Trophoblast cell (in vitro differentiated cells and primary cell): ENCODE measurements at regions not wholly inside any gene's neighbourhood (a gene's known extent, or its start where the extent isn't known, plus 50 kb on each side); places are given as distances from the start of the nearest gene placed in this dataset.

Experiments used
- DNase-seq, 2 donors: peaks; one replicate each; pipeline ENCODE4 v3.0.0-alpha.2; 2016
- H2AFZ ChIP-seq: 2 replicates; pipeline ENCODE4 v1.6.1; 2013; ENCODE audit warnings: low read length, moderate library complexity, mild to moderate bottlenecking; ENCODE audit not compliant: insufficient read depth, poor library complexity
- H2AK5ac ChIP-seq: 2 replicates; pipeline ENCODE4 v1.6.1; 2013; ENCODE audit warnings: mild to moderate bottlenecking, low read length
- H2BK120ac ChIP-seq: 2 replicates; pipeline ENCODE4 v1.6.1; 2013; ENCODE audit warnings: low read length, mild to moderate bottlenecking, moderate library complexity; ENCODE audit not compliant: insufficient read depth, poor library complexity
- H2BK12ac ChIP-seq: 2 replicates; pipeline ENCODE4 v1.6.1; 2013; ENCODE audit warnings: mild to moderate bottlenecking, low read length, moderate library complexity
- H2BK5ac ChIP-seq: 2 replicates; pipeline ENCODE4 v1.6.1; 2013; ENCODE audit warnings: low read length, low read depth, moderate library complexity, mild to moderate bottlenecking; ENCODE audit not compliant: poor library complexity
- H3K14ac ChIP-seq: 2 replicates; pipeline ENCODE4 v1.6.1; 2013; ENCODE audit warnings: mild to moderate bottlenecking, low read length
- H3K18ac ChIP-seq: 2 replicates; pipeline ENCODE4 v1.6.1; 2013; ENCODE audit warnings: mild to moderate bottlenecking, low read length
- H3K23ac ChIP-seq: 2 replicates; pipeline ENCODE4 v1.6.1; 2013; ENCODE audit warnings: low read length
- H3K27ac ChIP-seq: 2 replicates; pipeline ENCODE4 v1.5.1; 2013; ENCODE audit warnings: low read depth, mild to moderate bottlenecking, inconsistent platforms, low read length, moderate library complexity
- H3K27me3 ChIP-seq: 2 replicates; pipeline ENCODE4 v1.6.1; 2013; ENCODE audit warnings: inconsistent platforms, mild to moderate bottlenecking, low read length, moderate library complexity; ENCODE audit not compliant: insufficient read depth
- H3K36me3 ChIP-seq, 2 experiments: 1 replicate in 1 of 2; 2 replicates in 1 of 2; pipeline ENCODE4 v1.6.1; 2013; ENCODE audit warnings: low read length in 2 of 2, mild to moderate bottlenecking in 2 of 2, moderate library complexity in 1 of 2; ENCODE audit not compliant: insufficient read depth in 2 of 2, control insufficient read depth in 1 of 2
- H3K4ac ChIP-seq: 2 replicates; pipeline ENCODE4 v1.6.1; 2013; ENCODE audit warnings: low read depth, mild to moderate bottlenecking, low read length, moderate library complexity
- H3K4me1 ChIP-seq, 2 experiments: 1 replicate in 1 of 2; 2 replicates in 1 of 2; pipeline ENCODE4 v1.6.1; 2013; ENCODE audit warnings: low read length in 2 of 2, mild to moderate bottlenecking in 2 of 2, moderate library complexity in 1 of 2; ENCODE audit not compliant: insufficient read depth in 2 of 2, control insufficient read depth in 1 of 2
- H3K4me2 ChIP-seq: 2 replicates; pipeline ENCODE4 v1.6.1; 2013; ENCODE audit warnings: inconsistent platforms, mild to moderate bottlenecking, low read length, moderate library complexity
- H3K4me3 ChIP-seq: 2 replicates; pipeline ENCODE4 v1.5.1; 2013; ENCODE audit warnings: mild to moderate bottlenecking, low read depth, low read length, inconsistent platforms
- H3K79me1 ChIP-seq: one replicate; pipeline ENCODE4 v1.6.1; 2013; ENCODE audit warnings: low read length
- H3K79me2 ChIP-seq: 2 replicates; pipeline ENCODE4 v1.6.1; 2013; ENCODE audit warnings: low read length, mild to moderate bottlenecking; ENCODE audit not compliant: control insufficient read depth, insufficient read depth, poor library complexity
- H3K9ac ChIP-seq: 2 replicates; pipeline ENCODE4 v1.6.1; 2013; ENCODE audit warnings: mild to moderate bottlenecking, low read length
- H3K9me3 ChIP-seq: 2 replicates; pipeline ENCODE4 v1.6.1; 2013; ENCODE audit warnings: low read depth, mild to moderate bottlenecking, control low read depth, inconsistent platforms, low read length; ENCODE audit not compliant: insufficient read depth
- H4K12ac ChIP-seq: 2 replicates; pipeline ENCODE4 v1.6.1; 2013; ENCODE audit warnings: low read depth, mild to moderate bottlenecking, low read length, moderate library complexity
- H4K8ac ChIP-seq: 2 replicates; pipeline ENCODE4 v1.6.1; 2013; ENCODE audit warnings: low read depth, mild to moderate bottlenecking, low read length, moderate library complexity
- H4K91ac ChIP-seq: one replicate; pipeline ENCODE4 v1.6.1; 2013; ENCODE audit warnings: low read depth, mild to moderate bottlenecking, low read length, moderate library complexity
- WGBS: extraction: QIAGEN DNeasy Blood & Tissue Kit; methylation state at CpG from one replicate; pipeline ENCODE4 v1.1.7; 2013; ENCODE audit warnings: missing lambda C conversion rate; ENCODE audit not compliant: insufficient read length, insufficient coverage; ENCODE audit errors: extremely low coverage; 5-methylcytosine and 5-hydroxymethylcytosine counted together

- H3K79me2 ChIP-seq, result no peaks in the 10 kb centered on the region
- no peaks in the 10 kb centered on the region for H3K4me1 ChIP-seq
- no peaks in the 10 kb centered on the region for H3K27me3 ChIP-seq
- H3K14ac ChIP-seq, result no peak overlapping the region
- no peak overlapping the region for H2BK5ac ChIP-seq
- no peak overlapping the region for H2AK5ac ChIP-seq
- H3K36me3 ChIP-seq, result no peaks in the 10 kb centered on the region
- no peak overlapping the region for H4K8ac ChIP-seq
- no peak overlapping the region for H3K9ac ChIP-seq
- H4K12ac ChIP-seq, result no peak overlapping the region
- no CpG with 5 or more reads among the region's 6 CpGs for WGBS
- no peak overlapping the region for H3K23ac ChIP-seq
- no peak overlapping the region for H4K91ac ChIP-seq
- H2BK120ac ChIP-seq, result no peak overlapping the region
- H2AFZ ChIP-seq, result no peak overlapping the region
- no peak overlapping the region for H3K4me2 ChIP-seq
- no peak overlapping the region for H3K27ac ChIP-seq
- H3K18ac ChIP-seq, result no peak overlapping the region
- DNase-seq, result no peak
- no peak overlapping the region for H2BK12ac ChIP-seq
- no peak overlapping the region for H3K4me3 ChIP-seq
- H3K4ac ChIP-seq, result no peak overlapping the region
- H3K9me3 ChIP-seq, result no peaks in the 10 kb centered on the region
- no peaks in the 10 kb centered on the region for H3K79me1 ChIP-seq
These were observed 152.4 kb downstream of the BRMS1L start for GRCh38 chr14:35978561-35978960.

GRCh38 chr14:35975814-35976213 lies 149.7 kb downstream of the BRMS1L start:
- H3K4ac ChIP-seq, result no peak overlapping the region
- no peaks in the 10 kb centered on the region for H3K79me1 ChIP-seq
- no peaks in the 10 kb centered on the region for H3K27me3 ChIP-seq
- no peak overlapping the region for H3K14ac ChIP-seq
- DNase-seq, result no peak
- H4K12ac ChIP-seq, result no peak overlapping the region
- no peak overlapping the region for H2BK12ac ChIP-seq
- no peak overlapping the region for H3K4me3 ChIP-seq
- H3K9ac ChIP-seq, result no peak overlapping the region
- no peak overlapping the region for H2AK5ac ChIP-seq
- H3K23ac ChIP-seq, result no peak overlapping the region
- H3K9me3 ChIP-seq, result no peaks in the 10 kb centered on the region
- no peaks in the 10 kb centered on the region for H3K36me3 ChIP-seq
- no peak overlapping the region for H4K91ac ChIP-seq
- no peaks in the 10 kb centered on the region for H3K79me2 ChIP-seq
- H2BK120ac ChIP-seq, result no peak overlapping the region
- H3K27ac ChIP-seq, result no peak overlapping the region
- H3K4me2 ChIP-seq, result no peak overlapping the region
- no CpG with 5 or more reads among the region's 4 CpGs for WGBS
- H2AFZ ChIP-seq, result no peak overlapping the region
- no peak overlapping the region for H4K8ac ChIP-seq
- no peak overlapping the region for H3K18ac ChIP-seq
- H2BK5ac ChIP-seq, result no peak overlapping the region
- no peaks in the 10 kb centered on the region for H3K4me1 ChIP-seq

- Histone ChIP-seq H3K79me1 (no peaks in the 10 kb centered on the region), H2BK120ac (no peak overlapping the region), H3K27me3 (no peaks in the 10 kb centered on the region), H2BK12ac (no peak overlapping the region), H3K4me3 (no peak overlapping the region), H3K27ac (no peak overlapping the region), H3K36me3 (no peaks in the 10 kb centered on the region), H4K8ac (no peak overlapping the region), H3K18ac (no peak overlapping the region), H2AFZ (no peak overlapping the region), H3K23ac (no peak overlapping the region), H3K4me2 (no peak overlapping the region), H3K79me2 (no peaks in the 10 kb centered on the region), H3K9me3 (no peaks in the 10 kb centered on the region), H4K91ac (no peak overlapping the region), H3K4me1 (no peaks in the 10 kb centered on the region), H3K4ac (no peak overlapping the region), H3K14ac (no peak overlapping the region), H4K12ac (no peak overlapping the region), H3K9ac (no peak overlapping the region), H2AK5ac (no peak overlapping the region), H2BK5ac (no peak overlapping the region)
- WGBS, result no CpG with 5 or more reads among the region's 1 CpG
- DNase-seq, result no peak
These were observed 147.6 kb downstream of the BRMS1L start for GRCh38 chr14:35973770-35974169.

GRCh38 chr14:35971965-35972630 lies 146.0 kb downstream of the BRMS1L start:
- Histone ChIP-seq H3K4me3 (no peak overlapping the region), H2BK5ac (no peak overlapping the region), H2AFZ (no peak overlapping the region), H3K9ac (no peak overlapping the region), H3K27ac (no peak overlapping the region), H3K23ac (no peak overlapping the region), H3K36me3 (no peaks in the 10 kb centered on the region), H3K4me2 (no peak overlapping the region), H3K4ac (no peak overlapping the region), H3K18ac (no peak overlapping the region), H3K79me2 (no peaks in the 10 kb centered on the region), H2BK12ac (no peak overlapping the region), H3K27me3 (no peaks in the 10 kb centered on the region), H2AK5ac (no peak overlapping the region), H4K8ac (no peak overlapping the region), H3K14ac (no peak overlapping the region), H4K91ac (no peak overlapping the region), H3K4me1 (no peaks in the 10 kb centered on the region), H2BK120ac (no peak overlapping the region), H3K9me3 (no peaks in the 10 kb centered on the region), H3K79me1 (no peaks in the 10 kb centered on the region), H4K12ac (no peak overlapping the region)
- no CpG with 5 or more reads among the region's 1 CpG for WGBS
- no peak for DNase-seq
